Neural crest cell (in vitro differentiated cells): ENCODE measurements at regions not wholly inside any gene's neighbourhood (a gene's known extent, or its start where the extent isn't known, plus 50 kb on each side); places are given as distances from the start of the nearest gene placed in this dataset.

ENCODE experiments used
- DNase-seq: peaks from one replicate; pipeline ENCODE4 v3.0.0; 2021; ENCODE audit warnings: low read depth, mixed read lengths, low spot score
- H3K27ac Mint-ChIP-seq: one replicate; pipeline ENCODE4 v1.8.0; 2021; ENCODE audit warnings: mild to moderate bottlenecking, mixed read lengths; ENCODE audit not compliant: unreplicated experiment
- H3K27me3 Mint-ChIP-seq: 2 replicates; pipeline ENCODE4 v1.8.0; 2021; ENCODE audit warnings: low read depth, mild to moderate bottlenecking, mixed read lengths
- H3K36me3 Mint-ChIP-seq: 2 replicates; pipeline ENCODE4 v1.8.0; 2021; ENCODE audit warnings: low read depth, mild to moderate bottlenecking, mixed read lengths
- H3K4me1 Mint-ChIP-seq: 2 replicates; pipeline ENCODE4 v1.8.0; 2021; ENCODE audit warnings: mixed read lengths
- H3K4me3 Mint-ChIP-seq: one replicate; pipeline ENCODE4 v1.8.0; 2021; ENCODE audit warnings: mild to moderate bottlenecking, mixed read lengths
- H3K9me3 Mint-ChIP-seq: 2 replicates; pipeline ENCODE4 v1.8.0; 2021; ENCODE audit warnings: mixed read lengths
- TF ChIP-seq, protein P1 (sequence below): fragments of 200-600 bp; sonication (generic); conservative IDR thresholded peaks from 2 replicates; pipeline ENCODE4 v1.5.0; 2021; ENCODE audit warnings: antibody characterized with exemption, mild to moderate bottlenecking

DNA sequence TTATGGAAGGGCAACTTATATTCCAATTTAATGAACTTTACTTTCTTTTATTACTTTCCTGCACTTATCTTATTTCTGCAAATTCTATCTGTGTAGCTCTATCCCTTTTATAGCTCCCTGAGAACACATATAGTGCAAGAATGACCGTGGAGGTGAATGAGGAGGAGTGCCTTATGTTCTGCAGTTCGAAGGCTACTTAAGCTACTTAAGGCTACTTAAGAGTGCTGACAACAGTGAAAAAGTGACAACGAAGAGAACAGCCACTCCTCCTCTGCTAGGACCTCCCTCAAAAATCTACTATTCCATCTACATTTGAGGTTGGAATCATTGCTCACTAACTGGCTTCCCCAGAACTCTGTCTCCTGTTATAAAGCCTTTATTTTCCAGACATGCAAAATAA lies 1365.7 kb upstream of the C9orf72 start:
- no peaks in the 10 kb centered on the region for H3K27me3 Mint-ChIP-seq
- H3K4me1 Mint-ChIP-seq: peaks cover 5% of the 10 kb centered on the region
- no peak overlapping the region for H3K27ac Mint-ChIP-seq
- H3K9me3 Mint-ChIP-seq: no peaks in the 10 kb centered on the region
- no peak overlapping the region for H3K4me3 Mint-ChIP-seq
- no peaks in the 10 kb centered on the region for H3K36me3 Mint-ChIP-seq
- DNase-seq: no peak
- TF ChIP-seq, protein P1, sequence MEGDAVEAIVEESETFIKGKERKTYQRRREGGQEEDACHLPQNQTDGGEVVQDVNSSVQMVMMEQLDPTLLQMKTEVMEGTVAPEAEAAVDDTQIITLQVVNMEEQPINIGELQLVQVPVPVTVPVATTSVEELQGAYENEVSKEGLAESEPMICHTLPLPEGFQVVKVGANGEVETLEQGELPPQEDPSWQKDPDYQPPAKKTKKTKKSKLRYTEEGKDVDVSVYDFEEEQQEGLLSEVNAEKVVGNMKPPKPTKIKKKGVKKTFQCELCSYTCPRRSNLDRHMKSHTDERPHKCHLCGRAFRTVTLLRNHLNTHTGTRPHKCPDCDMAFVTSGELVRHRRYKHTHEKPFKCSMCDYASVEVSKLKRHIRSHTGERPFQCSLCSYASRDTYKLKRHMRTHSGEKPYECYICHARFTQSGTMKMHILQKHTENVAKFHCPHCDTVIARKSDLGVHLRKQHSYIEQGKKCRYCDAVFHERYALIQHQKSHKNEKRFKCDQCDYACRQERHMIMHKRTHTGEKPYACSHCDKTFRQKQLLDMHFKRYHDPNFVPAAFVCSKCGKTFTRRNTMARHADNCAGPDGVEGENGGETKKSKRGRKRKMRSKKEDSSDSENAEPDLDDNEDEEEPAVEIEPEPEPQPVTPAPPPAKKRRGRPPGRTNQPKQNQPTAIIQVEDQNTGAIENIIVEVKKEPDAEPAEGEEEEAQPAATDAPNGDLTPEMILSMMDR: no peak

- H3K4me1 Mint-ChIP-seq: peaks cover 5% of the 10 kb centered on the region
- H3K36me3 Mint-ChIP-seq: no peaks in the 10 kb centered on the region
- no peaks in the 10 kb centered on the region for H3K27me3 Mint-ChIP-seq
- no peaks in the 10 kb centered on the region for H3K9me3 Mint-ChIP-seq
- TF ChIP-seq, protein P1: no peak
- no peak overlapping the region for H3K27ac Mint-ChIP-seq
- no peak overlapping the region for H3K4me3 Mint-ChIP-seq
- DNase-seq: no peak
Observed at GRCh38 chr9:28941856-28942255, 1368.6 kb upstream of the C9orf72 start.

GRCh38 chr9:28942941-28943340 lies 1369.7 kb upstream of the C9orf72 start:
- TF ChIP-seq, protein P1: no peak
- no peak for DNase-seq
- H3K27me3 Mint-ChIP-seq: no peaks in the 10 kb centered on the region
- H3K4me1 Mint-ChIP-seq: peaks cover 5% of the 10 kb centered on the region
- no peak overlapping the region for H3K27ac Mint-ChIP-seq
- H3K4me3 Mint-ChIP-seq: no peak overlapping the region
- H3K9me3 Mint-ChIP-seq: no peaks in the 10 kb centered on the region
- H3K36me3 Mint-ChIP-seq: no peaks in the 10 kb centered on the region

DNA sequence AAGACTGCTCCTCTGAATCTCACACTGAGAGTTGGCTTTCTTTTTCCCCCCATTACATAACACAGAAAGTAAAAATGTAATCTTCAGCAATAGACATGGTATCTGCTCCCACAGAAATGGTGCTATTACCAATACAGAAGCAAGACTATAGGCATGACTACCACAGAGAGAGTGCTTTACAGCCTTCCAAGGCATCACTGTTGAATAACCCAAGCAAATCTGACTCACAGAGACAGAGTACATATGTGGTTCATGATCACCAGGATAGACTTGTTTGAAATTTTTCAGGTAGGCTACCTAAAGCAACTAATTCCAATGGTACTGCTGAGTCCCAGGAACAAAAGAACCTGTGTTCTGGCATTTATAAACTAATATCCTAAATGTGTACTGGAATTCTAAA lies 1373.4 kb upstream of the C9orf72 start:
- peaks cover 6% of the 10 kb centered on the region for H3K9me3 Mint-ChIP-seq
- TF ChIP-seq, protein P1: no peak
- H3K36me3 Mint-ChIP-seq: peaks cover 6% of the 10 kb centered on the region
- H3K27me3 Mint-ChIP-seq: no peaks in the 10 kb centered on the region
- no peak overlapping the region for H3K4me3 Mint-ChIP-seq
- DNase-seq: no peak
- no peak overlapping the region for H3K27ac Mint-ChIP-seq
- peaks cover 4% of the 10 kb centered on the region for H3K4me1 Mint-ChIP-seq

GRCh38 chr9:28951945-28952344 lies 1378.7 kb upstream of the C9orf72 start:
- Mint-ChIP-seq H3K4me1 (peaks cover 3% of the 10 kb centered on the region), H3K4me3 (no peak overlapping the region), H3K36me3 (peaks cover 7% of the 10 kb centered on the region), H3K27me3 (no peaks in the 10 kb centered on the region), H3K9me3 (peaks cover 9% of the 10 kb centered on the region), H3K27ac (no peak overlapping the region)
- TF ChIP-seq, protein P1: no peak
- no peak for DNase-seq
